Testis (tissue), 2 donors: ENCODE measurements at regions not wholly inside any gene's neighbourhood (a gene's known extent, or its start where the extent isn't known, plus 50 kb on each side); places are given as distances from the start of the nearest gene placed in this dataset.

Experiments
- CTCF ChIP-seq, 3 experiments: fragments of 450-650 bp in 2 of 3; fragments of 200-600 bp in 1 of 3; sonication (generic) in 1 of 3; IDR thresholded peaks; one replicate each; pipeline ENCODE4 v1.5.1; 2016 to 2019; ENCODE audit warnings: antibody characterized with exemption in 3 of 3, mild to moderate bottlenecking in 2 of 3, moderate library complexity in 1 of 3
- POLR2A ChIP-seq: fragments of 450-650 bp; IDR thresholded peaks from one replicate; pipeline ENCODE4 v1.6.1; 2017; ENCODE audit warnings: antibody characterized with exemption, mild to moderate bottlenecking, moderate library complexity

- TF ChIP-seq CTCF (IDR thresholded peaks at IDR 0.05) (no peak), POLR2A (no peak)
Measured at GRCh38 chr14:39873791-39874190, 441.6 kb upstream of the FBXO33 start.
